Neural progenitor cell (in vitro differentiated cells): ENCODE measurements at regions not wholly inside any gene's neighbourhood (a gene's known extent, or its start where the extent isn't known, plus 50 kb on each side); places are given as distances from the start of the nearest gene placed in this dataset.

ENCODE experiments used
- DNase-seq: peaks from one replicate; pipeline ENCODE4 v3.0.0-alpha.2; 2016; ENCODE audit warnings: low spot score
- H2AFZ ChIP-seq: fragments of 200-600 bp; sonication (generic); replicated peaks from 2 replicates; pipeline ENCODE4 v1.6.1; 2016; ENCODE audit warnings: antibody characterized with exemption
- H3F3A ChIP-seq: fragments of 200-600 bp; sonication (generic); 2 replicates; pipeline ENCODE4 v1.6.1; 2016; ENCODE audit warnings: antibody characterized with exemption, low read depth
- H3K27ac ChIP-seq: fragments of 200-600 bp; sonication (generic); 2 replicates; pipeline ENCODE4 v1.5.1; 2016; ENCODE audit warnings: mild to moderate bottlenecking
- H3K27me3 ChIP-seq: fragments of 200-600 bp; sonication (generic); 2 replicates; pipeline ENCODE4 v1.6.1; 2016; ENCODE audit warnings: mild to moderate bottlenecking, moderate library complexity
- H3K36me3 ChIP-seq: fragments of 200-600 bp; sonication (generic); 2 replicates; pipeline ENCODE4 v1.5.1; 2016
- H3K4me1 ChIP-seq: fragments of 200-600 bp; sonication (generic); 2 replicates; pipeline ENCODE4 v1.6.1; 2016; ENCODE audit warnings: mixed run types
- H3K4me2 ChIP-seq: fragments of 200-600 bp; sonication (generic); 2 replicates; pipeline ENCODE4 v1.6.1; 2016
- H3K4me3 ChIP-seq: fragments of 200-600 bp; sonication (generic); 2 replicates; pipeline ENCODE4 v1.5.1; 2016
- H3K79me2 ChIP-seq: fragments of 200-600 bp; sonication (generic); 2 replicates; pipeline ENCODE4 v1.6.1; 2016; ENCODE audit warnings: low read depth
- H3K9ac ChIP-seq: fragments of 200-600 bp; sonication (generic); 2 replicates; pipeline ENCODE4 v1.6.1; 2016
- H3K9me3 ChIP-seq: fragments of 200-600 bp; sonication (generic); 2 replicates; pipeline ENCODE4 v1.5.1; 2016; ENCODE audit warnings: low read depth
- H4K20me1 ChIP-seq: fragments of 200-600 bp; sonication (generic); 2 replicates; pipeline ENCODE4 v1.6.1; 2016; ENCODE audit warnings: low read depth
- H3K27ac Mint-ChIP-seq: 3 replicates; pipeline ENCODE4 v1.8.0; 2021; ENCODE audit warnings: mixed read lengths
- H3K27me3 Mint-ChIP-seq: 2 replicates; pipeline ENCODE4 v1.8.0; 2022; ENCODE audit warnings: low read depth, mild to moderate bottlenecking, inconsistent platforms, moderate library complexity, mixed read lengths; ENCODE audit not compliant: insufficient read depth
- H3K36me3 Mint-ChIP-seq: 3 replicates; pipeline ENCODE4 v1.8.0; 2021; ENCODE audit warnings: mixed read lengths
- H3K4me1 Mint-ChIP-seq: 3 replicates; pipeline ENCODE4 v1.8.0; 2021; ENCODE audit warnings: mixed read lengths
- H3K4me3 Mint-ChIP-seq: 3 replicates; pipeline ENCODE4 v1.8.0; 2021; ENCODE audit warnings: mild to moderate bottlenecking, moderate library complexity, mixed read lengths
- H3K9me3 Mint-ChIP-seq: 3 replicates; pipeline ENCODE4 v1.8.0; 2020; ENCODE audit warnings: mixed read lengths
- EZH2 ChIP-seq: fragments of 200-600 bp; sonication (generic); IDR thresholded peaks from 2 replicates; pipeline ENCODE4 v1.6.1; 2017; ENCODE audit warnings: antibody characterized with exemption, mild to moderate bottlenecking, moderate library complexity
- EZH2phosphoT487 ChIP-seq: fragments of 200-600 bp; sonication (generic); IDR thresholded peaks from 2 replicates; pipeline ENCODE4 v1.6.1; 2017; ENCODE audit warnings: antibody characterized with exemption
- TF ChIP-seq, protein P1 (sequence below): fragments of 200-600 bp; sonication (generic); IDR thresholded peaks from 2 replicates; pipeline ENCODE4 v1.5.1; 2017; ENCODE audit warnings: antibody characterized with exemption, mild to moderate bottlenecking

GRCh38 chr20:4326195-4327065 is 77.3 kb upstream of the ADRA1D start:
- Histone ChIP-seq H3K79me2 (no peaks in the 10 kb centered on the region), H3K9ac (no peak overlapping the region), H4K20me1 (no peaks in the 10 kb centered on the region), H3K27ac (no peak overlapping the region), H3K4me2 (no peak overlapping the region), H3K36me3 (no peaks in the 10 kb centered on the region), H3K9me3 (no peaks in the 10 kb centered on the region), H3K27me3 (no peaks in the 10 kb centered on the region), H3F3A (no peaks in the 10 kb centered on the region), H3K4me3 (no peak overlapping the region), H2AFZ (no peak overlapping the region), H3K4me1 (no peaks in the 10 kb centered on the region)
- Mint-ChIP-seq H3K4me1 (peaks cover 3% of the 10 kb centered on the region), H3K4me3 (no peak overlapping the region), H3K27me3 (peaks cover 3% of the 10 kb centered on the region), H3K27ac (no peak overlapping the region), H3K36me3 (no peaks in the 10 kb centered on the region), H3K9me3 (peaks cover 7% of the 10 kb centered on the region)
- DNase-seq: no peak
- TF ChIP-seq EZH2phosphoT487: no peak
- TF ChIP-seq, protein P1, sequence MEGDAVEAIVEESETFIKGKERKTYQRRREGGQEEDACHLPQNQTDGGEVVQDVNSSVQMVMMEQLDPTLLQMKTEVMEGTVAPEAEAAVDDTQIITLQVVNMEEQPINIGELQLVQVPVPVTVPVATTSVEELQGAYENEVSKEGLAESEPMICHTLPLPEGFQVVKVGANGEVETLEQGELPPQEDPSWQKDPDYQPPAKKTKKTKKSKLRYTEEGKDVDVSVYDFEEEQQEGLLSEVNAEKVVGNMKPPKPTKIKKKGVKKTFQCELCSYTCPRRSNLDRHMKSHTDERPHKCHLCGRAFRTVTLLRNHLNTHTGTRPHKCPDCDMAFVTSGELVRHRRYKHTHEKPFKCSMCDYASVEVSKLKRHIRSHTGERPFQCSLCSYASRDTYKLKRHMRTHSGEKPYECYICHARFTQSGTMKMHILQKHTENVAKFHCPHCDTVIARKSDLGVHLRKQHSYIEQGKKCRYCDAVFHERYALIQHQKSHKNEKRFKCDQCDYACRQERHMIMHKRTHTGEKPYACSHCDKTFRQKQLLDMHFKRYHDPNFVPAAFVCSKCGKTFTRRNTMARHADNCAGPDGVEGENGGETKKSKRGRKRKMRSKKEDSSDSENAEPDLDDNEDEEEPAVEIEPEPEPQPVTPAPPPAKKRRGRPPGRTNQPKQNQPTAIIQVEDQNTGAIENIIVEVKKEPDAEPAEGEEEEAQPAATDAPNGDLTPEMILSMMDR: no peak
- no peak for TF ChIP-seq EZH2

GRCh38 chr20:4325548-4326187 is 76.6 kb upstream of the ADRA1D start:
- Histone ChIP-seq H3K9me3 (no peaks in the 10 kb centered on the region), H3K4me1 (no peaks in the 10 kb centered on the region), H4K20me1 (no peaks in the 10 kb centered on the region), H3K36me3 (no peaks in the 10 kb centered on the region), H3K79me2 (no peaks in the 10 kb centered on the region), H3K27me3 (no peaks in the 10 kb centered on the region), H3K27ac (no peak overlapping the region), H2AFZ (no peak overlapping the region), H3F3A (no peaks in the 10 kb centered on the region), H3K4me2 (no peak overlapping the region), H3K4me3 (no peak overlapping the region), H3K9ac (no peak overlapping the region)
- H3K4me1 Mint-ChIP-seq: peaks cover 3% of the 10 kb centered on the region
- no peak overlapping the region for H3K4me3 Mint-ChIP-seq
- H3K27me3 Mint-ChIP-seq: peaks cover 3% of the 10 kb centered on the region
- H3K27ac Mint-ChIP-seq: no peak overlapping the region
- no peak for DNase-seq
- peaks cover 8% of the 10 kb centered on the region for H3K9me3 Mint-ChIP-seq
- TF ChIP-seq EZH2phosphoT487: no peak
- TF ChIP-seq, protein P1: no peak
- TF ChIP-seq EZH2: no peak
- no peaks in the 10 kb centered on the region for H3K36me3 Mint-ChIP-seq

GRCh38 chr20:4324611-4325243 is 75.6 kb upstream of the ADRA1D start:
- Histone ChIP-seq H3K27ac (no peak overlapping the region), H3F3A (no peaks in the 10 kb centered on the region), H3K4me2 (no peak overlapping the region), H3K4me1 (no peaks in the 10 kb centered on the region), H4K20me1 (no peaks in the 10 kb centered on the region), H3K79me2 (no peaks in the 10 kb centered on the region), H3K36me3 (no peaks in the 10 kb centered on the region), H3K4me3 (no peak overlapping the region), H2AFZ (no peak overlapping the region), H3K9me3 (no peaks in the 10 kb centered on the region), H3K9ac (no peak overlapping the region), H3K27me3 (no peaks in the 10 kb centered on the region)
- DNase-seq: no peak
- peaks cover 3% of the 10 kb centered on the region for H3K4me1 Mint-ChIP-seq
- TF ChIP-seq, protein P1: no peak
- TF ChIP-seq EZH2phosphoT487 (no peak), EZH2 (no peak)
- H3K4me3 Mint-ChIP-seq: no peak overlapping the region
- peaks cover 3% of the 10 kb centered on the region for H3K27me3 Mint-ChIP-seq
- peaks cover 8% of the 10 kb centered on the region for H3K9me3 Mint-ChIP-seq
- H3K27ac Mint-ChIP-seq: no peak overlapping the region
- no peaks in the 10 kb centered on the region for H3K36me3 Mint-ChIP-seq
